NCI-H526 treated with DMSO at 0.1 percent for 48 hours (cell line): ENCODE measurements at regions not wholly inside any gene's neighbourhood (a gene's known extent, or its start where the extent isn't known, plus 50 kb on each side); places are given as distances from the start of the nearest gene placed in this dataset.

Experiments used
- DNase-seq: peaks from one replicate; lab custom pipeline; 2025; lab: John Stamatoyannopoulos, UW

GRCh38 chr11:8799273-8799672 is 111.7 kb upstream of the AKIP1 start:
- DNase-seq = no peak

- no peak for DNase-seq
Observed at GRCh38 chr11:8800520-8801110, 110.4 kb upstream of the AKIP1 start.

- no peak for DNase-seq
Observed at GRCh38 chr11:8801121-8801520, 109.9 kb upstream of the AKIP1 start.

GRCh38 chr11:8802251-8802650 is 108.7 kb upstream of the AKIP1 start:
- DNase-seq = no peak

GRCh38 chr11:8803973-8804372 is 107.0 kb upstream of the AKIP1 start:
- DNase-seq = no peak

- no peak for DNase-seq
Observed at GRCh38 chr11:8805296-8805695, 105.7 kb upstream of the AKIP1 start.

- DNase-seq = no peak
Observed at GRCh38 chr11:8806974-8807373, 104.0 kb upstream of the AKIP1 start.

GRCh38 chr11:8807544-8808225 is 103.3 kb upstream of the AKIP1 start:
- no peak for DNase-seq

- no peak for DNase-seq
Observed at GRCh38 chr11:8808226-8808585, 102.8 kb upstream of the AKIP1 start.

GRCh38 chr11:8809241-8809938 is 101.6 kb upstream of the AKIP1 start:
- DNase-seq = no peak

- peak; percentile 54 for DNase-seq
Observed at GRCh38 chr11:8809939-8810539, 101.0 kb upstream of the AKIP1 start.

- peak; percentile 67 for DNase-seq
Observed at GRCh38 chr11:8810540-8811301, 100.3 kb upstream of the AKIP1 start.

- DNase-seq = no peak
Observed at GRCh38 chr11:8811571-8811970, 99.4 kb upstream of the AKIP1 start.

GRCh38 chr11:8812438-8812837 is 98.6 kb upstream of the AKIP1 start:
- DNase-seq = no peak

GRCh38 chr11:8813658-8814057 is 97.3 kb upstream of the AKIP1 start:
- DNase-seq = peak; percentile 77

GRCh38 chr11:8814209-8814922 is 96.6 kb upstream of the AKIP1 start:
- no peak for DNase-seq

- no peak for DNase-seq
Observed at GRCh38 chr11:8814923-8815240, 96.1 kb upstream of the AKIP1 start.

GRCh38 chr11:8818421-8818820 is 92.6 kb upstream of the AKIP1 start:
- DNase-seq = no peak

GRCh38 chr11:8820401-8820800 is 90.6 kb upstream of the AKIP1 start:
- no peak for DNase-seq

- DNase-seq = no peak
Observed at GRCh38 chr11:8822469-8822868, 88.5 kb upstream of the AKIP1 start.

- no peak for DNase-seq
Observed at GRCh38 chr11:8823174-8823742, 87.7 kb upstream of the AKIP1 start.
